ENCODE measurements at regions not wholly inside any gene's neighbourhood (a gene's known extent, or its start where the extent isn't known, plus 50 kb on each side); places are given as distances from the start of the nearest gene placed in this dataset.

DNA sequence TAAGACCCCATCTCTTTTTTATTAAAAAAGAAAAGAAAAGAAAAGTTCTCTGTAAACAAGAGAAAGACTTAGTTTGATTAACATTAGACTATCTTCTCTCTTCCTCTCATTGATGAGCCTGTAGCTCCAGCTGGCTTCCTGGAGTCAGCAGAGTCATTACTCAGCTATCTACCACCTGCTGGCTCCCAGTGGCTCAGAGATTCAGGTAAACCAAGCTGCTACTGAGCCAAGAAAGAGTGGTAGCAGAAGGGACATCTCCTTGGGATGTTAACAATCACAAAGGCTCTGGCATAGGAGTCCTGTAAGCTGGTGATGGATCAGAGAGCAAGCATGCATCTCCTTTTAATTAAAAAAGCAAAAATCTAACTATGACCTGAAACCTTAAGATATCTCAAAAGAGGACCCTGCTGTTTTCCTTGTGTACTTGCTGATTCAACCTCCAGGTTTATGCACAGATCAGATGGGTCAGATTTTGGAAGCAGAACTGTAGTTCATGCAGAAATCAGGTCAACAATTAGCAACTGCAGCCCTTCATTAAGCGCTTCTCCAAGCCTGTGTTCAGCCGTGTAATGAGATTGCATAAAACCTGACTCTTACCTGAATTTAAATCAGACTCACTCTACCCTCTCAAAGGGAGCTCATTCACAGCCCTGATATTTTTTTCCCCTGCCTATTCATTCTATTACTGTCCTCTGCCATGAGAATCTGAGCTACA, 225.8 kb downstream of the RNF152 start:
- TF ChIP-seq POLR2A (IDR thresholded peaks at IDR 0.05) = no peak
- TF ChIP-seq, protein P1, sequence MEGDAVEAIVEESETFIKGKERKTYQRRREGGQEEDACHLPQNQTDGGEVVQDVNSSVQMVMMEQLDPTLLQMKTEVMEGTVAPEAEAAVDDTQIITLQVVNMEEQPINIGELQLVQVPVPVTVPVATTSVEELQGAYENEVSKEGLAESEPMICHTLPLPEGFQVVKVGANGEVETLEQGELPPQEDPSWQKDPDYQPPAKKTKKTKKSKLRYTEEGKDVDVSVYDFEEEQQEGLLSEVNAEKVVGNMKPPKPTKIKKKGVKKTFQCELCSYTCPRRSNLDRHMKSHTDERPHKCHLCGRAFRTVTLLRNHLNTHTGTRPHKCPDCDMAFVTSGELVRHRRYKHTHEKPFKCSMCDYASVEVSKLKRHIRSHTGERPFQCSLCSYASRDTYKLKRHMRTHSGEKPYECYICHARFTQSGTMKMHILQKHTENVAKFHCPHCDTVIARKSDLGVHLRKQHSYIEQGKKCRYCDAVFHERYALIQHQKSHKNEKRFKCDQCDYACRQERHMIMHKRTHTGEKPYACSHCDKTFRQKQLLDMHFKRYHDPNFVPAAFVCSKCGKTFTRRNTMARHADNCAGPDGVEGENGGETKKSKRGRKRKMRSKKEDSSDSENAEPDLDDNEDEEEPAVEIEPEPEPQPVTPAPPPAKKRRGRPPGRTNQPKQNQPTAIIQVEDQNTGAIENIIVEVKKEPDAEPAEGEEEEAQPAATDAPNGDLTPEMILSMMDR (IDR thresholded peaks at IDR 0.05) = no peak
